CD4-positive, alpha-beta T cell treated with Interleukin-17A for 1 hour (primary cell): ENCODE measurements at regions not wholly inside any gene's neighbourhood (a gene's known extent, or its start where the extent isn't known, plus 50 kb on each side); places are given as distances from the start of the nearest gene placed in this dataset.

ENCODE experiments used
- DNase-seq: peaks from one replicate; pipeline ENCODE4 v3.0.0-alpha.2; 2020

DNA sequence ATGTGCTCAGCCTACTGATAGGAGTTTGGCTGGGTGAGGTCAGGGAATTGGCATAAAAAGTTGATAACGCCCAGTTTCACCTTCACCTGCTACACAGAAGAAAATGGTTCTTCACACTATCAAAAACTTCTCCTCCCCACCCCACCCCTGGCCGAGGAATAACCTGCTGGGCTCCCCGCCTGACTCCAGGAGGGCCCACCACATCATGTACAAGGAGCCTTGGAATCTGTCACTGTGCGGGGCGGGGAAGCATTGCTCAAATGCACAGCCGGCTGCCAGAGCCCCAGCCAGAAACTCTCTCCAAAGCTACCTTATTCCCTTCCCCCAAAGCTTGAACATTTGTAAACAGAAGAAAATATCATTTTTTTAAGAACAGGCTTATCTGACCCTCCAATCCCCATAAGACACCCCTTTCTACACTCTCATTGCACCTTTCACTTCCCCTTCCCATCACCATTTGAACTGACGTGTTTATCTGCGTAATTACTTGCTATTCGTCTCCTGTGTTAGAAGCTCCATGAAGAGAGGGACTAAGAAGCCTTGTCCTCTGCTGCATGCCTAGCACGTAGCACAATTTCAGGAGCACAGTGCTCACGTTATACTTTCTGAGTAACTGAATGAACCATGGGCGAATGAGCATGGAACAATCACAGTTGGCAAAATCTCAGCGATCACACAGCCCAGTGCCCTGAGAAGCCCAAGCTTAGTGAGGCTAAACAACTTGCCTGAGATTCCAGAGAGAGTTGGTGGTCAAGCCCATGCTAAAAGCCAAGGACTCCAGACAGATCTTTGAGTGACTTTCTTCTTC lies 82.9 kb downstream of the HES1 start:
- no peak for DNase-seq

- no peak for DNase-seq
Observed at GRCh38 chr3:194219826-194220410, 84.0 kb downstream of the HES1 start.

- DNase-seq, result no peak
Observed at GRCh38 chr3:194220901-194221326, 85.0 kb downstream of the HES1 start.

- DNase-seq, result no peak
Observed at GRCh38 chr3:194221336-194221735, 85.4 kb downstream of the HES1 start.

DNA sequence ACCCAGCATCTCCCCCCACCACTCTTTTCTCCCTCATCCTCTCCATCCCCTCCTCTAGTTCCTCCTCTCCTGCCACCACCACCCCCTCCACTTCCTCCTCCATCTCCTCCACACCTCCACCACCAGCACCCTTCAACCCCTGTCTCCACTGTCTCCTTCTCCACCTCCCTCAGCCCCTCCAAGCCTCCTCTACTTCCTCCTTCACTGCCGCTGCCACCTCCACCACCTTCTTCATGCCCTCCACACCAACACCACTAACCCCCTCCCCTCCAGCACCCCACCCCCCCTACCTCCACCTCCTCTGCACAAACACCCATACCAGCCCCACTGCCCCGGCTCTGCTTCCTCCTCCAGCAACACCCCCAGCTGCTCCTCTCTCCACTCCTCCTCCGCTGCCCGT lies 88.0 kb downstream of the HES1 start:
- DNase-seq, result no peak

DNA sequence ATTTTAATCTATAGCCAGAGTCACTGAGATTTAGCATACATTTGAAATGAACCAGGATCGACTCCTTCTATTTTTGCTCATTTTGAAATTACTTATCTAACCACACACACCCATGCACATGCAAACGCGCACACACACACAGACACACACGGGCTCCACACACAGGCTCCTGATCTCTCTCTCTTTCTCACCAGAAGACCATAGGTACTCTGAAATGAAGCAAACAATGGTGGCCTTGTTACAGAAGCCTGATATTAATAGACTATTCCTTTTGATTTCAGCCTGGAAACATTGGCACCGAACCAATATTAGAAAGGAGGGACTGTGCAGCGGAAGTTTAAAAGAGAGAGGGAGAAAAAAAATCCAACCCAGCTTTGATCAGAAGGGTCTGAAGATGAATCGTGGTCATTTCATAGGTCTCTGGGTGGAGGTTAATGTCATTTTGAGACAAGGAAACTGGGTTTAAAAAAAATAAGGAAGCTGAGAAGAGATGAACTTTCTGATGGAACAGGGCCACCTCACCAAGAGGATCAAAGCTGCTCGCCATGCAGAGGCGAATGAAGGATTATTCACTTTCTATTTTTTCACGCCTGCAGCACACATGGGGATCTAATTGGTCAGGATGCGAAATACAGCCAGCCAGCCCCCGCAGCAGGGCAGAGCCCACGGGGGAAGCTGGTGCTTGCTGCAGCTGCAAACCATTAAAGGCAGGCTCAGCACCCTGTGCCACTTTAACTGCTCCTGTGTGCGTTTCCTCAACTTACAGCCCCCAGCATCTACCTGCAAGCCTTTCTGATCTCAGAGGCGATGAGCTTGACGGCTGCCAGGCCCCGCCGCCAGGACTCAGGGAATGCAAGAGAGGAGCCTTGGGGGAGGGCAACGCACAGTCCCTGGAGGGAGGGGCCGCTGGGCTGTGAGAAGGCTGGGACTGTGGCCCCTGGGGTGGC lies 88.8 kb downstream of the HES1 start:
- DNase-seq, result no peak

DNA sequence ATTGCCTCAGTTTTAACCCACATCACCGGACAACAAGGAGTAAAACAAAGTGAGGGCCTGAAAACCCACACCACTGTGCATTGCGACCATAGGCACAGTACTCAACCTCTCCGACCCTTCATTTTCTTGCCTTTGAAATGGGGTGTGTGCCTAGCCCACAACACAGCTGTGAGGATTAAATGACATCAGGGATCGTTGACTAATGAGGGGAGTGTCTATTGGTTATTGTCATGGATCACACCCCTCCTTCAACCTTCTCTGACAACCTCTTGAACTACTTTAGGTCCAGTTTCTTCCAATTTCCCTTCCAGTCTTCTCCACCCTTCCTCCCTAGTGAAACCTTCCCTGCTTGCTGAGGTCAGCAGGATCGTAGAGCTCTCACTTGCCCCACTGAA lies 89.5 kb downstream of the HES1 start:
- DNase-seq, result no peak

DNA sequence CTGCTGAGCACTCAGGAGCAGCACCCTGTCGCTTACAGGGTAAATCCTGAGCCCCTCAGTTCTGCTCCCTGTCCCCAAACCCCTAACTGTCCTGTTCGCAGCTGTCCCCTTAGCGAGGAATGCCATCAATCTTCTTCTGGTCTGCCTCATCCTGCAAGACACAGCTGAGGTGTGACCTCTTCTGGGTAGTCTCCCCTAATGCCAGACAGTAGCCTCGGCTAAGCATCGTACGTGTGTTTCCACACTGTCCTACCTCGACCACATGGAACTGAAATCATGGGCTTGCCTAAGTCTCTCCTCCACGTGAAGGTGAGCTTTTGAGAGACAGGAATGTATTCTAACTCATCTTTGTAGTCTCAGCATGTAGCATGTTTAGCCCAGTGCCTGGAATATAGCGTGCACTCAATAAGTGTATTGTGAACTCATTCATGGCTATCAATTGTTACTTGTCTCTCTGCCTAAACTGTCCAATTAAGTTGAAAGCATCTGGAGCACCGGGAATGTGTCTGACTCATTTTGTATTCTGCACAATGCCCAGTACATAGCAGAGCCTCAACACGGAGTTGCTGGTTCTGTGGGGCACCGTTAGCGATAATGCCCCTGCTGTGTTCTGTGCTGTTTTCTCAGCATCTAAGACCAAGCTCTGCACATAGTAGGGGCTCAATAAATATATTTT lies 90.2 kb downstream of the HES1 start:
- no peak for DNase-seq

GRCh38 chr3:194231929-194232832 lies 96.2 kb downstream of the HES1 start:
- no peak for DNase-seq

DNA sequence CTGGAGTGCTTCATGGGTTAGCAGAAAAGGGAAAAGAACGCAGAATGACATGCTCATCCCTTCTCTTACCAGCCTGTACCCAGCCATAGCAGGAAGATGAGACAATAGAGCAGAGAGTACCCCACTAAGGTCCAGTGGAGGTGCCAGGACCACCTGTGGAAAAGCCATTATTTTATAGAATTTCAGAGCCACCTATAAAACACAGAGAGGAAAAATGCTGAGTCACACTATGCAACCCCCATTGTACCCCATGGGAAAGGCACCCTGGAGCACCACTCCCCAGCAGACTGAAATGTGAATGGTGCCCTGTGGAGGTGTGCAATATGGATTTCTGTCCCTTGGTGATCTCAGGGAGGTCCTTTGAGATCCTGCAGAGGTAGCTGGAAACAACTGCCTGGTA lies 97.2 kb downstream of the HES1 start:
- no peak for DNase-seq

- no peak for DNase-seq
Observed at GRCh38 chr3:194235160-194235559, 99.2 kb downstream of the HES1 start.

DNA sequence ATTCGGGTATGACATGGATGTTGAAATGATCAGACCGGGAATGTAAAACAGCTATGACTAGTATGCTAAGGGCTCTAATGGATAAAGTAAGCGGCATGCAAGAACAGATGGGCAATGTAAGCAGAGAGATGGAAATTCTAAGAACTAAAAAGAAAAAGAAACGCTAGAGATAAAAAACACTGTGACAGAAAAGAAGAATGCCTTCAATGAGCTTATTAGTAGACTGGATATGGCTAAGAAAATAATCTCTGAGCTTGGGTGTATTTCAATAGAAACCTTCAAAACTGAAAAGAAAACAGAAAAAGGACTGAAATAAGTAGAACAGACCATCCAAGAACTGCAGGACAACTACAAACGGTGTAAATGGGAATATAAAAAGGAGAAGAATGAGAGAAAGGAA lies 101.2 kb downstream of the HES1 start:
- no peak for DNase-seq

DNA sequence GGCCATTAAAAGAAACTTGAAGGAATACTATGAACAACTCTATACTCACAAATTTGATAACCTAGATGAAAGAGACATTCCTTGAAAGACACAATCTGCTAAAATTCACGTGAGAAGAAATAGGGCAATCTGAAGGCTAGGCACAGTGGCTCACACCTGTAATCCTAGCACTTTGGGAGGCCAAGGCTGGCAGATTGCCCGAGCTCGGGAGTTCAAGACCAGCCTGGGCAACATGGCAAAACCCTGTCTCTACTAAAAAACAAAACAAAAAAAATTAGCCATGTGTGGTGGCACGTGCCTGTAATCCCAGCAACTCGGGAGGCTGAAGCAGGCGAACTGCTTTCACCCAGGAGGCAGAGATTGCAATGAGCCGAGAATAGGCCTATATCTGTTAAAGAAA lies 104.8 kb downstream of the HES1 start:
- no peak for DNase-seq

- DNase-seq, result no peak
Observed at GRCh38 chr3:194243172-194243837, 107.4 kb downstream of the HES1 start.

- DNase-seq, result no peak
Observed at GRCh38 chr3:194244167-194244566, 107.0 kb downstream of the CPN2 start.

GRCh38 chr3:194245474-194245873 lies 105.7 kb downstream of the CPN2 start:
- no peak for DNase-seq

- DNase-seq, result no peak
Observed at GRCh38 chr3:194245975-194246561, 105.1 kb downstream of the CPN2 start.

DNA sequence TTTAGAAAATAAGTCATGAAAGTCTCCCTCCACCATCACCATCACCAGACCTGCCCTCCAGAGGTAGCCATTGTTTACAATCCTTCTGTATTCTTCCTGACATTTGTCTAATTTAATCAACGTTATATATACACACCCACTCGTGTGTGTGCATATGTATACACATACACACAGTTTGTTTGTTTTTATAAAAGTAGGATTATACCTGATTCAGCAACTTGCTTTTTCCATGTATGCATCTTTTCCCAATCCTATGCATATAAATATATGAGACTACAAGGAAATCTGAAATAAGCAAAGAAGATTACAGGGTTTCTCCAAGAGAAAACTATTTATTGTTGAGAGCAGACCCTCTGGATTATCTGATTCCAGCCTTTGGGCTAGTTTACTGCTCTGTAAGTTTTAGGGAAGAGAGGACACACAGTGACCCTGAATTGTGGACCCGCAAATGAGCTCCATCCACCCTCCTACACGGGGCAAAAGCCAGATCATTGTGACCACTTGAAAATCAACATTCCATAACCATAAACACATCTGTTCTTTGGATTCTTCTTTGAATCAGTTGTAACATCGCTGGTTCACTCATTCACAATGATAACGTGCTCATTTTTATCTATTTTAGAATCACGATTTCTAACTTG lies 104.3 kb downstream of the CPN2 start:
- DNase-seq, result no peak

DNA sequence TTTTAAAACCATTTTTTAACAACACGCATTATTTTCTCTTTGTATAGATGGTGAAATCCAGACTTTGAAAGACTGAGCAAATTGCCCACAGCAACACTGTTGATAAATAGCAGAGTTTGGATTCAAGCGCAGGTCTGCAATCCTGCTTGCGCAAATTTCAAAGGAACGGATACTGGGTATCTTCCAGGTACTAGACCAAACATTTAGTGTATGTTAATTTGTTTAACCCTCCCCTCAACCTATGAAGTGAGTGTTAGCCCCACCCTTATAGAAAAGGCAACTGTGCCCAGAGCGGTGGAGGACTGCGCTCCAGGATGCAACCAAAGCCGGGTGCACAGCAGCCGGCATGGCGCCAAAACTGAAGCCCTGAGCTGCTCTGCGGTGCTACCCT lies 103.8 kb downstream of the CPN2 start:
- DNase-seq, result no peak

- no peak for DNase-seq
Observed at GRCh38 chr3:194249323-194250097, 101.6 kb downstream of the CPN2 start.
